T-helper 1 cell (primary cell): ENCODE measurements at regions not wholly inside any gene's neighbourhood (a gene's known extent, or its start where the extent isn't known, plus 50 kb on each side); places are given as distances from the start of the nearest gene placed in this dataset.
"Not testable (repeated sequence)": the region's sequence is repeated elsewhere in the genome, so short reads cannot be mapped to it uniquely, and the experiment has no call there.

Experiments used
- DNase-seq, 5 donors: peaks; one replicate each; pipeline ENCODE4 v3.0.0-alpha.2; 2012 to 2020

GRCh38 chr9:32172256-32172655, 212.2 kb upstream of the ACO1 start:
- no peak for DNase-seq

DNA sequence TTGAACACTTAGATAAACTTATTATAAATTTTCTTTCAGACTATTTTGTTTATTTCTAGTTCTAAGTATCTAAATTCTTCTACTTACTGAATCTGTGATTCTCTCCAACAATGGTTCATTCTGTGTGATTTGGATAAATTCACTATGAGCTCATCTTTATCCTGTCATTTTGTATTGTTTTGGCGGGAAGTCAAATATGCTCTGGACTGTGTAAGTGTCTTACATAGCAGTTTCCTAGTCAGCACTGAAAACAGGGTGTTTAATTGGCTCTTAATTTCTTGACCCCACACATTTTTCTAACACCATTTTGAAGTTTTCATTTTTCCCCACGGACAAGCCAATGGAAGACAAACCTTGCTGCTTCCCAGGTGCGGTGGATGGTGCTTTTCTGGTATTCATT, 207.0 kb upstream of the ACO1 start:
- DNase-seq, result no peak

GRCh38 chr9:32180597-32180996, 203.8 kb upstream of the ACO1 start:
- DNase-seq, result no peak

DNA sequence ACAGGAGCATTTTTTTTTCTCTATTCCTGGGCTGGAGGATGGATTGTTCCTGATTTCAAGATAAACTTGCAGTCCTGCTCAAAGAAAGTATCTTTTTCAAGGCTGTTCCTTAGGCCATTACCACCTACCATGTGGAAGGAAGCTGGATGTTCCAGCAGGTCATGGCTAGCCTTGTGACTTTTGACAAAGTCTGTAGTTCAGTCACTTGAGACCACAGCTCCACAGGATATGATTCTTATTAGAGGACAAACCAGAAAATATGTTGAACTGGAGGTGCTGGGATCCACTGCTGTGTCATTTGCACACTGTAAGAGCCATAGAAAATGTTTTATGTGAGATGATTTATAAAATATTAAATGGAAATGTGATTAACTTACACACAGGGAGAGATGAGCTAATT, 184.2 kb upstream of the ACO1 start:
- DNase-seq, result no peak

DNA sequence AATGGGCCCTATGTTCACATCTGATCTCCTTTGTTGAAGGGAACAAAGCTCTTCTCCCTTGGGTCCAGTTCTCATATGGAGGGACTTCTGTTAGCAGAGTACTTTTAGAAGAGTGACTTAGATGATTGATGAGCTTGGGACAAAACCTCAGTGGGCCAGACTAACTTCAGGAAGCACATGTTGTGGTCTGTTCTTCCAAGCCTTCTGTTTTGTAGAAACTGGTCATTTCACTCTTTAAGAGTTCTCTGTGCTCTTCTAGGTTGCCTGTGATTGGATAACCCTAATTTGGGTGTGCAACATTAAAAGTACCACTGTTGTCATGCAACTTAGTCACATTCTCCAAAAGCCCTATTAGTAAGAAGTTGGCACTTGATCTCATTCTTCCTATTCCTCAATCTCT, 183.5 kb upstream of the ACO1 start:
- no peak for DNase-seq

DNA sequence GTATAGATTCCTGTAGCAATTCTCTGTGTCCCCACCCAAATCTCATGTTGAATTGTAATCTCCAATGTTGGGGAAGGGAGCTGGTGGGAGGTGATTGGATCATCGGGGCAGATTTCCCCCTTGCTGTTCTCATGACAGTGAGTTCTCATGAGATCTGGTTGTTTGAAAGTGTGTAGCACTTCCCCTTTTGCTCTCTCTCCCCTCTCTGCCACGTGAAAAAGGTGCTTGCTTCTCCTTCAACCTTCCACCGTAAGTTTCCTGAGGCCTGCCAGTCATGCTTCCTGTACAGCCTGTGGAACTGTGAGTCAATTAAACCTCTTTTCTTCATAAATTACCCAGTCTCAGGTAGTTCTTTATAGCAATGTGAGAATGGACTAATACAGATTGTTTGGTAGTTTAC, 175.3 kb upstream of the ACO1 start:
- DNase-seq, result not testable (repeated sequence)

DNA sequence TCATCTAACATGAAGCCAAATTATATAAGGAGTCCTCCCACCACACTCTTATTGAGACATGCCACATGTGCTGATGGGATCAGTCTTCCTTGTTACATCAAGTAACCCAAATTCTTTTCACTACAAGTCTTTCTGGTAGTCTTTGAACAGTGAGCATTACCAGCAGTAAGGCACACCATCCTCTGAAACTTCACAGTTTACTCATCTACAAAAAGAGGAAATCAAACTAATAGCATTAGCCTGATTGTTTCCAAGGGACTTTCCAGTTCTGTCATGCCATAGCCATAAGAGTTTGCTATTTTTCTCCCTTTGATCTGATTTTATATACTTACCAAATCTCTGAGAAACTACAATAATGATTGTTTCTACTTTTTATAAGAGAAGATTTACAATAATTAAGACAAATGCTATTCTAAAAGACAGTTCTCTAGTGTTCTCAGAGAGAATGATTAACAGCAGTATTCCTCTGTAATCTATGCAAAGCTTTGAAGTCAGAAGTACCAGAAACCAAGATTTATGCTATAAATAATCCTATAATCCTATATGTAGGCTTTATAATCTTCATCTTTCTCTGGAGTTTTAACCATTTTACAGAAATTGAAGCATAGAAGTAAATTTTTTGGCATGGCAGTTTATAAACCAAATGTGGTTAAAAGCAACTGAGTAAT, 166.2 kb upstream of the ACO1 start:
- no peak for DNase-seq

GRCh38 chr9:32220750-32221149, 163.7 kb upstream of the ACO1 start:
- DNase-seq, result no peak

DNA sequence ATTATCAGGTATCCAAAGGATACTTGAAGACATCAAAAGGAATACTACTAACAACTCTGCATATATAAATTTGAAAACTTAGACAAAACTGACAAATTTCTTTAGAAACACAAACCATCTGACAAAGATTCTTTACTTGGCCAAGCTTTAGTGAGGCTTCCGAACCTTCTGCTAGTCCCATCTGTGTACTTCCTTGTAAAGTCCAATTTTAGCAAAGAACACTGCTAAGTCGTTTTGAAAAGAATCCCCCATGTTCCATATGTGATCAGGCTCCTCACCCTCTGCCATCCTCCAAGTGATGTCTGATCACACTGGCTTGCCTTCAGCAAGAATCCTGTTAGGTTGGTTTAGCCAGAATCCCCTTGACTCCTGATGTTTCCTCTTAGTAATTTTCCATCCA, 150.0 kb upstream of the ACO1 start:
- no peak for DNase-seq

DNA sequence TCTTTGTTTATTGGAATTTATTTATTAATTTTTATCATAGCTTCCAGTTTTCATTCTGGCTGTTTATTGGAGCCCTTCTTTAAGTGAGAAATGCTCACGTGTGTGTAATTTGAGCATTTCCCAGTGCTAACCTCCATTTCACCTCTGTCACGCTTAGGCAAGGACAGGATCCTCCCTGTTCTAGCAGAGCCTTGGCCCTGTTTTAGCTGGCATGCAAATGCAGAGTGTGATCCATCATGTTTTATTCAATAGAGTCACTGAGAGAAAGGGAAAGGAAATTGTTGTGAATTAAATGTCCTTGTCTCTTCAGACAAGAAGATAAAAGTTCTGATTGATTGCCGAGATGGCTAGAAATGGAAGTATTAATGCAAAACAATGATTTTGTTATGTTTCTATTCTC, 137.3 kb upstream of the ACO1 start:
- no peak for DNase-seq

DNA sequence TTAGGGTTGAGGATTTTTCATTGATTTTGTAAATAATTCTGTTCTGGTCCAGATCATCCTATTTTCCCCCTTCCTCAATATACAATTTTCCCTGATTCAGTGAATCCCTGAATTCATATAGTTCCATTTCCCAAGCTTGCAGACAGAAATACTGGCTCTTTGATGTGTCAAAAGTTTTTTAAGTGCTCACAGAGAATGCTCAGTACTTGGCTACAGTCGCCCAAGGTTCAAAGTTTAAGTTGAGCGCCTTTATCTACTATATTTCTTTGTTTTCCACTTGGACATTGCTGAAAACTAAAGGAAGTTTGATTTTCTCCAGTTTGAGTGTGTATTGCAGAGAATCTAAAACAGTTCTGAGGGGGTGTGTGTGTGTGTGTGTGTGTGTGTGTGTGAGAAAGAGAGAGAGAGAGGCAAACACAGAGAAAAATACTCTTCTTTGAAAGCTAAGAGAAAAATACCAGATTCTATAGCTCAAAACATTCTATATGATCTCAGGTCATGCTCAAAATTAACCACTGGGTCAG, 136.2 kb upstream of the ACO1 start:
- no peak for DNase-seq

DNA sequence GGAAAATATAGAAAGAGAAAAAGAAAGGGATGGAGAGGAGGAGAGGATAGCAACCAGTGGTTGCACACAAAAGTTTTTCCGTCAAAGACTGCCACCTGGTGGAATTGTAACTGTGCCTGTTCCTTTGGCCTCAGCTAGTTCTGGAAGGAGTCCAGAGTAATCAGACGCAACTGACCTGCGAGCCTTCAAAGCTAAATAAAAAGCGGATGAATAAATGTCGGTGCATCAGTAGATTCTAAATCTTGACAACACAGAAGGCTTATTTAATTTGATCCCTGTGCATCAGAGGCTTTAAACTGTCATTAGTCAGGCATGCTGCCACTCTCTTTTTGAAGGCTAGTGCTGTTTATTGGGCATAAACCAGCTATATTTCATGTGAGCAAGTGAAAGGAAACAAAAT, 132.9 kb upstream of the ACO1 start:
- DNase-seq, result peak in 3 of 5 donors; percentile 1 to 13 (median 7)

DNA sequence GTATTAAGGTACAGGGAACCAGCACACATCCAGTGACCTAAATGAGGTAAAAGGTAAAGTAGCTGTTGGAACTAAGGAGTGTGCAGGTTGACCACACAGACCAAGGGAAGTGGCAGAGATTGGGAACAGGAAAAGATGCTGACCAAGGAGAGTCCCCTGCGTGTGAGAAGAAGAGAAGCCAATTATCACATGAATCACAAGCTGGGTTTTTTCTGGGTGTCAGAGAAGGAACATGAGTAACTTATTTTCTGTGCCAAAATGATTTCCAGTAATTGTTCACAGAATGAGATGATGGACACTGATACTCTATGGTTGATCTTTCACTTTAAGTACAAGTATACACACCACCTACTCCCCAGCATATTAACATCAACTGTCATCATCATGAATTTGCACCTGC, 130.7 kb upstream of the ACO1 start:
- DNase-seq, result no peak

DNA sequence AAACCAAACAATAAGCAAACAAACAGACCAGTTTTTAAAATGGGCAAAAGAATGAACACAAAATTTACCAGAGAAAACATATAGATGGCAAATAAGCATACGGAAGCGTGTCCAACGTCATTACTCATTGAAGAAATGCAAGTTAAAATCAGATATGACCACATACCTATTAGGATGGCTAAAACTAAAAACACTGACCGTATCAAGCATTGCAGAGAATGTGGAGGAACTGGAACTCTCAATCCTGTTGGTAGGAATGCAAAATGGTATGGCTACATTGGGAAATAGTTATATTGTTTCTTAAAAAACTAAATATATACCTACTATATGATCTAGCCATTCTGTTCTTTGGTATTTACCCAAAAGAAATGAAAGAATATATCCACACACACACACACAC, 129.4 kb upstream of the ACO1 start:
- no peak for DNase-seq

DNA sequence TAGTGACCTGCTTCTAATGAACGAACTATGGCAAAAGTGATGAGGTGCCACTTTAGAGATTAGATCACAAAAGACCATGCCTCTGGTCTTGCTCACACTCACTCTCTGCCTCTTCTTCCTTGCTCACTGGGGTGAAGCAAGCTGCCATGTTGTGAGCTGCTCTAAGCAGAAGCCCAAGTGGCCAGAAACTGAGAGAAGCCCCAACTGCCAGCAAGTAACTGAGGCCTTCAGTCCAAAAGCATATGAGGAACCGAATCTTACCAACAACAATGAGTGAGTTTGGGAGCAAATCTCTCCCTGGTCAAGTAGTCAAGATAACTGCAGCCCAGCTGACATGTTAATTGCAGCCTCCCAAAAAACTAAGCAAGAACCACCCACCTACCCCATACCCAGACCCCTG, 126.0 kb upstream of the ACO1 start:
- DNase-seq, result no peak

DNA sequence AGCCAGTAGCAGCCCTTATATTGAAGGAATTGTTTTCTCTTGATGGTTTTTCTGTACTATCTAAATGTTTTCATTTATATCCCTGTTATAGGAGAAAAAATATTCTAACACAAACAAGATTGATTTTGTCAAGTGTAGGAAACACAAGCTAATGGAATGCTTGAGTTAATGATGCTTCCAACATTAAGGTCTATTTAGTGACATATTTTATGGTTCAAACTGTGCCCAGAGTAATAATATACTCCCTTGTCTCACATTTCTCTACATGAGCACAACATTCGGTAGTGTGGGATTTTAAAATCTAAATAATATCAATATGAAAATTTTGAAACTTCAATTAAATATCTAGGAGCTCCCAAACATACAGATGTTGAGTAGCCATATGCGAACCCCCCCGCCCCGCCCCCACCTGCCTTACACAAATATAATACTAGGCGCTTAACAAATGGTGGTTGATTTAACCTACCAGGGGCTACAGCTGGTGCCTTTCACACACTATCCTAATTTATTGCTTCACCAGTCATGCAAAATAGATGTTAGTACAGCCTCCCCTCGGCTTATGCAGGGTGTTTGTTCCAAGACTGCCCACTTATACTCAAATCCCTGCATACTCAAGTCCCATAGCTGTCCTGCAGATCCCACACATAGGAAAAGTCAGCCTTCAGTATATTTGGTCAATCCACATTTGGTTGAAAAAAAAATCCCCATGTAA, 124.1 kb upstream of the ACO1 start:
- DNase-seq, result no peak

DNA sequence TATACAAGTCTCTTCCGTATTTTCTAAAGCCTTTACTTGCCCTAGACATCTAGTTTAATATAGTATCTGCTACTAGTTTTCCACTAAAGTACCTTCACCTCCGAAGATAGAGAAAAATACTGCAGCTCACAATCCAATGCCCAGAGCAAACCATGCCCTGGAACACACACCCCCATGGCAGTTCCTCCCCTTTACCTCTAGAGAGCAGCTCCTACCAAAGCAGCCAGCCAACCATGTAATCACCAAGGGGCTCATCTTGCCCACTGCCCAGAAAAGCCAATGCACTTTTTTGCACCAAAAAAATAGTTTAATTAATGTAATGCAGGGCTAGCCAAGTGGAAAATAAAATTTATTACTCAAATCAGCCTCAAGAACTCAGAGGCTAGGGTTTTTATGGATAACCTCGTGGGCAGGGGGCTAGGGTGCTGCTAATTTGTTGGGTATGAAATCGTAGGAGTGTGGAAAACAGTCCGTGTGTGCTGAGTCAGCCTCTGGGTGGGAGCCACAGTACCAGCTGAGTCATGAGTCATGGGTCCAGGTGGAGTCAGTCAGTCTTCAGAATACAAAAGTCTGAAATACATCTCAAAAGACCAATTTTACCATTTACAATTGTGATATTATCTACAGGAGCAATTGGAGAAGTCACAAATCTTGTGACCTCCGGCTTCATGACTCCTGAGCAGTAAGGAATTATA, 120.1 kb upstream of the ACO1 start:
- no peak for DNase-seq

DNA sequence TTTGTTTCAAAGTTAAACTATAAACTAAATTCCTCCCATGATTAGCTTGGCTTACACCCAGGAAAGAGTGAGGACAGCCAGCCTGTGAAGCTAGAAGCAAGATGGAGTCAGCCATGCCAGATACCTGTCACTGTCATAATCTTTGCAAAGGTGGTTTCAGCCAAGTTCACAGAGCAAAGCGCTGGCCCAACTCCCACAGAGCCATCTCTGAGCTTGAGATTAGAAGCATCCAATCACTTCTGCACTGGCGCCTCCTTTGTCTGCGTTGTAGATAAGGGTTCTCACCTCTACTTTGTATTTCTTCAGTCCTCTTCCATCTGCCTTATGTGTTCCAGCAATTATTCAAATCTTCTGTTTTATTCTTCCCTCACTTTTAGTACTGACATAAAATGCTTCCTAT, 119.4 kb upstream of the ACO1 start:
- DNase-seq, result no peak

DNA sequence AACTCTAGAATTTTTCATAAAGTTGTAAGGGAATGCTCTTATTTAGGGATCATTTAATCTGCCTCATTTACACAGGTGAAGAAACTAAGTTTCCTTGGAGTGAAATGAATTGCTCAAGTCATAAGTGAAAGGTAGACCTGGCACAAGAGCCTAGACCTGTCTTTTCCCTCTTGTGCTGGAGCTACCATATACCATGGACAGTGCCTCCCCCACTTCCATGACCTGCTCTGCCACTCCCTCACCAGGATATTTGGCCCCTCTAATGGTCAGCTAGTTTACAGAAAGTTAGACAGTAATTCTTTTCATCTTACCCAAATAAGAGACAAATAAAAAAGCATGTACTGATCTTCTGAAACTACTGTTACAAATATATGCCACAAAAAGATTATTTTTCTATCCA, 105.5 kb upstream of the ACO1 start:
- DNase-seq, result no peak

- DNase-seq, result no peak
Measured at GRCh38 chr9:32289756-32290155, 94.7 kb upstream of the ACO1 start.

- DNase-seq, result no peak
Measured at GRCh38 chr9:32291370-32291769, 93.1 kb upstream of the ACO1 start.

GRCh38 chr9:32292611-32293010, 91.8 kb upstream of the ACO1 start:
- no peak for DNase-seq

- DNase-seq, result no peak
Measured at GRCh38 chr9:32293091-32293490, 91.4 kb upstream of the ACO1 start.

- DNase-seq, result no peak
Measured at GRCh38 chr9:32294106-32294505, 90.3 kb upstream of the ACO1 start.
